Ascending aorta (tissue), 2 donors: ENCODE measurements at regions not wholly inside any gene's neighbourhood (a gene's known extent, or its start where the extent isn't known, plus 50 kb on each side); places are given as distances from the start of the nearest gene placed in this dataset.

ENCODE experiments used
- DNase-seq, 2 donors: peaks; one replicate each; pipeline ENCODE4 v3.0.0-alpha.2; 2019; ENCODE audit warnings: low spot score in 2 of 2
- H3K27ac ChIP-seq, 2 donors: fragments of 200-600 bp; sonication (generic); one replicate each; pipeline ENCODE4 v1.5.1; 2016 to 2017; ENCODE audit warnings: mild to moderate bottlenecking in 1 of 2
- H3K27me3 ChIP-seq: fragments of 200-600 bp; sonication (generic); one replicate; pipeline ENCODE4 v1.5.1; 2017
- H3K36me3 ChIP-seq, 2 donors: fragments of 200-600 bp; sonication (generic); one replicate each; pipeline ENCODE4 v1.5.1; 2016
- H3K4me1 ChIP-seq, 2 donors: fragments of 200-600 bp; sonication (generic); one replicate each; pipeline ENCODE4 v1.5.1; 2016 to 2017; ENCODE audit warnings: mild to moderate bottlenecking in 1 of 2
- H3K4me3 ChIP-seq, 2 donors: fragments of 200-600 bp; sonication (generic); one replicate each; pipeline ENCODE4 v1.5.1; 2016 to 2017; ENCODE audit warnings: mild to moderate bottlenecking in 1 of 2
- H3K9me3 ChIP-seq, 2 donors: fragments of 200-600 bp; sonication (generic); one replicate each; pipeline ENCODE4 v1.5.1; 2016
- intact Hi-C: fragments of 100-400 bp; cut with DNase I; formaldehyde crosslinking; loops from one replicate; pipeline ENCODE4 v1.15.1; 2023
- TF ChIP-seq, protein P1 (sequence below), 3 experiments: fragments of 200-600 bp in 2 of 3; fragments of 450-650 bp in 1 of 3; sonication (generic) in 2 of 3; IDR thresholded peaks; one replicate each; pipeline ENCODE4 v1.5.1; 2016 to 2019; ENCODE audit warnings: antibody characterized with exemption in 3 of 3, mild to moderate bottlenecking in 1 of 3, moderate library complexity in 1 of 3

DNA sequence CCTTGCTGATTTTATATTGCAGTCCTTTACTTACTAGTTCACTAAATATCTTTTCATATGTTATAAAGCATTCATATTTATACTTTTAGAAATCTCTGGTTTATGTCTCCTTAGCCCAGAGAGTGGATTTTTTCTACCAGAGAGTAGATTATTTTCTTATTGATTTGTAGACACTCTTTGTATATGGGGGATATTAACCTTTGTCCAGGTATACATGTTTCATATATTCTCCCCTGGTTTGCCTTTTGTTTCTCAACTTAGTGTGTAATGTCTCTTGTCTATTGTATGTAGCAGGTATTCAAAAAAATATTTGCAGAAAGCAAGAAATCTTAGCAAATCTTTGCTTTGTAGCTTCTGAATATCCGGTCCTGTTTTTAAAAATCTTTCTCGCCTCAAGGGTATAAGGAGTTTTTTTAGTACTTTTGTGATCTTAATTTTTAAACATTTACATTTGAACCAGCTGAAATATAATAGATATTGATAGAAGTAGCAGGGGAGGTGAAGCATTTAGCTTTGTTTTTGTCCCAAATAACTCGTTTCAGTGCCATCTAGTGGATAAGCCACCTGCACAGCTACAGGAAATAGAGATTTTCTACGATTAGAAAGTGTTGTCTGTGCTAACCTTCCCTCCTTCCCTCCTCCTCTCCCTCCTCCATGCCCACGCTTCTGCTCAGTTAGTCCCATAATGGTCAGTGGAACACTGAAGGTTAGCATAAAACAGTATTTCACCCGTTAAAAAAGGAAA is 97.0 kb downstream of the PHETA1 start:
- Histone ChIP-seq H3K4me1 (no peaks in the 10 kb centered on the region), H3K9me3 (no peaks in the 10 kb centered on the region), H3K27me3 (no peaks in the 10 kb centered on the region), H3K4me3 (no peak overlapping the region), H3K27ac (no peak overlapping the region), H3K36me3 (no peaks in the 10 kb centered on the region)
- intact Hi-C loops: no loop called here
- no peak for DNase-seq
- TF ChIP-seq, protein P1, sequence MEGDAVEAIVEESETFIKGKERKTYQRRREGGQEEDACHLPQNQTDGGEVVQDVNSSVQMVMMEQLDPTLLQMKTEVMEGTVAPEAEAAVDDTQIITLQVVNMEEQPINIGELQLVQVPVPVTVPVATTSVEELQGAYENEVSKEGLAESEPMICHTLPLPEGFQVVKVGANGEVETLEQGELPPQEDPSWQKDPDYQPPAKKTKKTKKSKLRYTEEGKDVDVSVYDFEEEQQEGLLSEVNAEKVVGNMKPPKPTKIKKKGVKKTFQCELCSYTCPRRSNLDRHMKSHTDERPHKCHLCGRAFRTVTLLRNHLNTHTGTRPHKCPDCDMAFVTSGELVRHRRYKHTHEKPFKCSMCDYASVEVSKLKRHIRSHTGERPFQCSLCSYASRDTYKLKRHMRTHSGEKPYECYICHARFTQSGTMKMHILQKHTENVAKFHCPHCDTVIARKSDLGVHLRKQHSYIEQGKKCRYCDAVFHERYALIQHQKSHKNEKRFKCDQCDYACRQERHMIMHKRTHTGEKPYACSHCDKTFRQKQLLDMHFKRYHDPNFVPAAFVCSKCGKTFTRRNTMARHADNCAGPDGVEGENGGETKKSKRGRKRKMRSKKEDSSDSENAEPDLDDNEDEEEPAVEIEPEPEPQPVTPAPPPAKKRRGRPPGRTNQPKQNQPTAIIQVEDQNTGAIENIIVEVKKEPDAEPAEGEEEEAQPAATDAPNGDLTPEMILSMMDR (IDR thresholded peaks at IDR 0.05): no peak

DNA sequence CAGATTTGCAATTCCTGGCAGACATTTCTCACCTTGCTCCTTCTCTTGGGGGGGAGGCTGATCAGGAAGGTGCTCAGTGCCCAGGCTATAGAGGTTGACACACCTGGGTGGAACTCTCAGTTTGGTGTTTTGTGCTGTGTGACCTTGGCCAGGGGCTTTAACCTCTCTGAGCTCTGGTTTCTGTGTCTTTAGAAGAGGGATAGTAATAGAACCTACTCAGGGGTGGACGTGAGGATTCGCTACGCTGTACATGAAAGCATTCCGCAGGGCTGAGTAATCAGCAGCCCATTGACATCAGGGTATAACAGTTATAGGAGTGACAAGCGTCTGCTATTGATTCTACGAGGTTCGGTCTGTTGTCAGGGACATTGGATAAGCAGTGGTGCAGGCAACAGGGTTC is 98.1 kb downstream of the PHETA1 start:
- no peaks in the 10 kb centered on the region for H3K9me3 ChIP-seq
- DNase-seq: no peak
- intact Hi-C loops: no loop called here
- no peaks in the 10 kb centered on the region for H3K36me3 ChIP-seq
- H3K4me1 ChIP-seq: no peaks in the 10 kb centered on the region
- H3K27ac ChIP-seq: no peak overlapping the region
- no peaks in the 10 kb centered on the region for H3K27me3 ChIP-seq
- no peak overlapping the region for H3K4me3 ChIP-seq
- TF ChIP-seq, protein P1 (IDR thresholded peaks at IDR 0.05): no peak

DNA sequence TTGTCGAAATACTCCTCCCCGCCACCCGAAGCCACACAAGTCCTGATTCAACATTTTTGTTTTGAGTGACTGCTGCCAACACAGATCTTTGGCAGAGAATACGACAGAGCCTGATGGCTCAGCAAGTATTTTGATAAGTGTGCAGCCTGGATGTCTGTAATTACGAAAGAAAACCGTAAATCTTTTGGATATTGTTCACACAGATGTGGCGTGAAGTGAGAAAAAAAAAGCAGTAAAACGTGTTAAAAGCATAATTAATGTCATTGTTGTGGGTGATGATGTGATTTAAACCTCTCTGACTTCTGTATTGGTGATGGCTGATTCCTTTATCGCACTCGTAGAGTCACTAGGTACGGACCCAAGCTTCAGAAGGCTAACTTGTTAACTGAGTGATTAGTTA is 98.7 kb downstream of the PHETA1 start:
- Histone ChIP-seq H3K27me3 (no peaks in the 10 kb centered on the region), H3K9me3 (no peaks in the 10 kb centered on the region), H3K36me3 (no peaks in the 10 kb centered on the region), H3K4me3 (no peak overlapping the region), H3K27ac (no peak overlapping the region), H3K4me1 (no peaks in the 10 kb centered on the region)
- DNase-seq: no peak
- intact Hi-C loops: no loop called here
- TF ChIP-seq, protein P1 (IDR thresholded peaks at IDR 0.05): no peak

DNA sequence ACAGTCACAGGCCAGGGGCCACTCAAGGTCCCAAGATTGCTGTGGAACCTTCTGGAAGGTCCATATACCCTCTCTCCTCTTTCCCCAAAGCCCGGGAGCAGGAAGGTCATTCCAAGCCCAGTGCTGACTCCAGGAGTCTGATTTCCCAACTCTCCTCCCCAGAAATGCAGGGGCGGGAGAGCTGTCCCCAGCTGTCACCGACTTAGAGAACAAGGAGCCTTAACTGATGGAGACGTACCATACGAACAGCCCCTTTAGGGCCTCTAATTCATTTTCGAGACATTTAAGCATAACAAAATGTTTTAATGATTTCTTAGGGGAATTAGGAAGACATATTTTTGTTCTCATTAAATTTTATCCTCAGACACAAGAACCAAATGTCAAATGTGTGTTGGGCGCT is 99.2 kb downstream of the PHETA1 start:
- TF ChIP-seq, protein P1 (IDR thresholded peaks at IDR 0.05): no peak
- H3K4me1 ChIP-seq: no peaks in the 10 kb centered on the region
- intact Hi-C loops: no loop called here
- DNase-seq: no peak
- no peak overlapping the region for H3K27ac ChIP-seq
- no peaks in the 10 kb centered on the region for H3K27me3 ChIP-seq
- no peaks in the 10 kb centered on the region for H3K9me3 ChIP-seq
- no peaks in the 10 kb centered on the region for H3K36me3 ChIP-seq
- H3K4me3 ChIP-seq: no peak overlapping the region

DNA sequence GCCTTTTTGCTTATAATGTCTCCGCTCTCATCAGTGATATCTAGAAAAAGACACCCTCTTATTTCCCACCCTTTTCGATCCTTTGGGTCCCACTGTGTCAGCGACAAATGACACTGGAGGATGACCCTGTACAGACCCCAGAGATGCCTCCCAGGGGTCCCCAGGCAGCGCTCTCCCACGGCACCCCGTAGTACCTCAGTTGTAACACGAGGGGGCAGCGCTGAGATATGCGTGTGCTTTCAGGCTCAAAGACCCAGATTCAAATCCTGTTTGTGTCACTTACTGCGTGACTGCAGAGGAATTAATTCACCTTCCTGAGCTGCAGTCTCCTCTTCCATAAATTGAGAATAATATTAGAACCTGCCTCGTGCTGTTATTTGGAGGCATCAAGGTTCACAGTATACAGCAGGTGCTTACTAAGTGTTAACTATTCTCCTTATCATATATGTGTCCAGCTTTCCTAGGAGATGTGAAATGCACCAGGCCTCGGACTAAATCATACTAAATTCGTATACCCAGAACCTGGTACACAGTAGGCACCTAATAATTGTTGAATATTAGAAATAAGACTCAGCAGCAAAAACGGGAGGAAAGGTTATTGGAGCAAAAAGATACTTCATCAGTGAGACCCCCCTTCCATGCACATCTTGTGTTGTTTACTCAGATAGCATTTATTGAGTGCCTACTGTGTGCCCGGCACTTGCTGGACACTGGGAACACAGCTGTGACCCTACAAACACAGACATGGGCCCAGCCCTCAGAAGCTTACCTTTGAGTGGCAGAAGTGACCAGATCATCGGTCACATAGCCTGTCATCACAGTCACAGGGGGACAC is 99.9 kb downstream of the PHETA1 start:
- H3K4me3 ChIP-seq: no peak overlapping the region
- H3K27ac ChIP-seq: no peak overlapping the region
- intact Hi-C loops: no loop called here
- no peak for DNase-seq
- TF ChIP-seq, protein P1 (IDR thresholded peaks at IDR 0.05): peak in 2 of 3 experiments; percentile 20 to 34
- H3K27me3 ChIP-seq: no peaks in the 10 kb centered on the region
- no peaks in the 10 kb centered on the region for H3K9me3 ChIP-seq
- H3K4me1 ChIP-seq: no peaks in the 10 kb centered on the region
- no peaks in the 10 kb centered on the region for H3K36me3 ChIP-seq
